Trophoblast cell (in vitro differentiated cells and primary cell): ENCODE measurements at regions not wholly inside any gene's neighbourhood (a gene's known extent, or its start where the extent isn't known, plus 50 kb on each side); places are given as distances from the start of the nearest gene placed in this dataset.

Experiments
- DNase-seq, 2 donors: peaks; one replicate each; pipeline ENCODE4 v3.0.0-alpha.2; 2016
- H2AFZ ChIP-seq: 2 replicates; pipeline ENCODE4 v1.6.1; 2013; ENCODE audit warnings: low read length, moderate library complexity, mild to moderate bottlenecking; ENCODE audit not compliant: insufficient read depth, poor library complexity
- H2AK5ac ChIP-seq: 2 replicates; pipeline ENCODE4 v1.6.1; 2013; ENCODE audit warnings: mild to moderate bottlenecking, low read length
- H2BK120ac ChIP-seq: 2 replicates; pipeline ENCODE4 v1.6.1; 2013; ENCODE audit warnings: low read length, mild to moderate bottlenecking, moderate library complexity; ENCODE audit not compliant: insufficient read depth, poor library complexity
- H2BK12ac ChIP-seq: 2 replicates; pipeline ENCODE4 v1.6.1; 2013; ENCODE audit warnings: mild to moderate bottlenecking, low read length, moderate library complexity
- H2BK5ac ChIP-seq: 2 replicates; pipeline ENCODE4 v1.6.1; 2013; ENCODE audit warnings: low read length, low read depth, moderate library complexity, mild to moderate bottlenecking; ENCODE audit not compliant: poor library complexity
- H3K14ac ChIP-seq: 2 replicates; pipeline ENCODE4 v1.6.1; 2013; ENCODE audit warnings: mild to moderate bottlenecking, low read length
- H3K18ac ChIP-seq: 2 replicates; pipeline ENCODE4 v1.6.1; 2013; ENCODE audit warnings: mild to moderate bottlenecking, low read length
- H3K23ac ChIP-seq: 2 replicates; pipeline ENCODE4 v1.6.1; 2013; ENCODE audit warnings: low read length
- H3K27ac ChIP-seq: 2 replicates; pipeline ENCODE4 v1.5.1; 2013; ENCODE audit warnings: low read depth, mild to moderate bottlenecking, inconsistent platforms, low read length, moderate library complexity
- H3K27me3 ChIP-seq: 2 replicates; pipeline ENCODE4 v1.6.1; 2013; ENCODE audit warnings: inconsistent platforms, mild to moderate bottlenecking, low read length, moderate library complexity; ENCODE audit not compliant: insufficient read depth
- H3K36me3 ChIP-seq, 2 experiments: 1 replicate in 1 of 2; 2 replicates in 1 of 2; pipeline ENCODE4 v1.6.1; 2013; ENCODE audit warnings: low read length in 2 of 2, mild to moderate bottlenecking in 2 of 2, moderate library complexity in 1 of 2; ENCODE audit not compliant: insufficient read depth in 2 of 2, control insufficient read depth in 1 of 2
- H3K4ac ChIP-seq: 2 replicates; pipeline ENCODE4 v1.6.1; 2013; ENCODE audit warnings: low read depth, mild to moderate bottlenecking, low read length, moderate library complexity
- H3K4me1 ChIP-seq, 2 experiments: 1 replicate in 1 of 2; 2 replicates in 1 of 2; pipeline ENCODE4 v1.6.1; 2013; ENCODE audit warnings: low read length in 2 of 2, mild to moderate bottlenecking in 2 of 2, moderate library complexity in 1 of 2; ENCODE audit not compliant: insufficient read depth in 2 of 2, control insufficient read depth in 1 of 2
- H3K4me2 ChIP-seq: 2 replicates; pipeline ENCODE4 v1.6.1; 2013; ENCODE audit warnings: inconsistent platforms, mild to moderate bottlenecking, low read length, moderate library complexity
- H3K4me3 ChIP-seq: 2 replicates; pipeline ENCODE4 v1.5.1; 2013; ENCODE audit warnings: mild to moderate bottlenecking, low read depth, low read length, inconsistent platforms
- H3K79me1 ChIP-seq: one replicate; pipeline ENCODE4 v1.6.1; 2013; ENCODE audit warnings: low read length
- H3K79me2 ChIP-seq: 2 replicates; pipeline ENCODE4 v1.6.1; 2013; ENCODE audit warnings: low read length, mild to moderate bottlenecking; ENCODE audit not compliant: control insufficient read depth, insufficient read depth, poor library complexity
- H3K9ac ChIP-seq: 2 replicates; pipeline ENCODE4 v1.6.1; 2013; ENCODE audit warnings: mild to moderate bottlenecking, low read length
- H3K9me3 ChIP-seq: 2 replicates; pipeline ENCODE4 v1.6.1; 2013; ENCODE audit warnings: low read depth, mild to moderate bottlenecking, control low read depth, inconsistent platforms, low read length; ENCODE audit not compliant: insufficient read depth
- H4K12ac ChIP-seq: 2 replicates; pipeline ENCODE4 v1.6.1; 2013; ENCODE audit warnings: low read depth, mild to moderate bottlenecking, low read length, moderate library complexity
- H4K8ac ChIP-seq: 2 replicates; pipeline ENCODE4 v1.6.1; 2013; ENCODE audit warnings: low read depth, mild to moderate bottlenecking, low read length, moderate library complexity
- H4K91ac ChIP-seq: one replicate; pipeline ENCODE4 v1.6.1; 2013; ENCODE audit warnings: low read depth, mild to moderate bottlenecking, low read length, moderate library complexity
- WGBS: extraction: QIAGEN DNeasy Blood & Tissue Kit; methylation state at CpG from one replicate; pipeline ENCODE4 v1.1.7; 2013; ENCODE audit warnings: missing lambda C conversion rate; ENCODE audit not compliant: insufficient read length, insufficient coverage; ENCODE audit errors: extremely low coverage; 5-methylcytosine and 5-hydroxymethylcytosine counted together

DNA sequence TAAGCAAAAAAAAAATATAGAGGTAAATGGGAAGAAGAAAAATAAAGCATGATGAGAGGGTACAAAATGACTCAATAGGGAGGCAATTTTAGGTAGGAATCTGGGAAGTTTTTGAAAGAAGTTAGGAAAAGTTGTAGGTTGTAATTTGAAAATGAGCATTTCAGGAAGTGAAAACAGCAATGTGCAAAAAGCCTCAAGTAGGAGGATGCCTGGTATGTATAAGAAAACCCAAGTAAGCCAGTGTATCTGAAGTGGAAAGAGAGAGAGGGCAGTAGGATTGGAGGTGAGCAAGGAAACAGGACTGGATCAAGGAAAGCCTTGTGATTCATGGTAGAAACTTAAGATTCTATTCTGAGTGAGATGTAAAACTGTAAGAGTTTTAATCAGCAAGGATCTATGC, 121.6 kb upstream of the SPRY2 start:
- no peak overlapping the region for H4K91ac ChIP-seq
- DNase-seq, result no peak

GRCh38 chr13:80462037-80462436, 121.1 kb upstream of the SPRY2 start:
- no peaks in the 10 kb centered on the region for H3K79me1 ChIP-seq
- H3K18ac ChIP-seq, result no peak overlapping the region
- no peak overlapping the region for H3K23ac ChIP-seq
- H4K8ac ChIP-seq, result no peak overlapping the region
- no peak overlapping the region for H4K12ac ChIP-seq
- H3K27ac ChIP-seq, result no peak overlapping the region
- no peaks in the 10 kb centered on the region for H3K27me3 ChIP-seq
- H3K4ac ChIP-seq, result no peak overlapping the region
- no peak overlapping the region for H3K14ac ChIP-seq
- no peak overlapping the region for H2AK5ac ChIP-seq
- H3K9me3 ChIP-seq, result no peaks in the 10 kb centered on the region
- no peak overlapping the region for H3K4me2 ChIP-seq
- no peaks in the 10 kb centered on the region for H3K36me3 ChIP-seq
- H3K79me2 ChIP-seq, result no peaks in the 10 kb centered on the region
- no peak overlapping the region for H2BK12ac ChIP-seq
- H3K4me3 ChIP-seq, result no peak overlapping the region
- no peak overlapping the region for H2BK5ac ChIP-seq
- H3K4me1 ChIP-seq, result no peaks in the 10 kb centered on the region
- DNase-seq, result no peak
- H3K9ac ChIP-seq, result no peak overlapping the region
- WGBS, result no CpG with 5 or more reads among the region's 1 CpG
- H2AFZ ChIP-seq, result no peak overlapping the region
- H2BK120ac ChIP-seq, result no peak overlapping the region
- H4K91ac ChIP-seq, result no peak overlapping the region

More for the DNA sequence above, 121.6 kb upstream of the SPRY2 start:
- Histone ChIP-seq H2BK5ac (no peak overlapping the region), H2BK120ac (no peak overlapping the region), H3K27me3 (no peaks in the 10 kb centered on the region), H4K12ac (no peak overlapping the region), H2BK12ac (no peak overlapping the region), H3K18ac (no peak overlapping the region), H3K4me3 (no peak overlapping the region), H2AFZ (no peak overlapping the region), H3K14ac (no peak overlapping the region), H3K23ac (no peak overlapping the region), H4K8ac (no peak overlapping the region), H3K9ac (no peak overlapping the region), H3K4me1 (no peaks in the 10 kb centered on the region), H3K4me2 (no peak overlapping the region), H3K79me2 (no peaks in the 10 kb centered on the region), H3K79me1 (no peaks in the 10 kb centered on the region), H3K9me3 (no peaks in the 10 kb centered on the region), H3K36me3 (no peaks in the 10 kb centered on the region), H2AK5ac (no peak overlapping the region), H3K27ac (no peak overlapping the region), H3K4ac (no peak overlapping the region)

GRCh38 chr13:80458543-80458942, 117.6 kb upstream of the SPRY2 start:
- no CpG with 5 or more reads among the region's 2 CpGs for WGBS
- H3K23ac ChIP-seq, result no peak overlapping the region

GRCh38 chr13:80454245-80454644, 113.3 kb upstream of the SPRY2 start:
- H3K18ac ChIP-seq, result no peak overlapping the region
- H4K91ac ChIP-seq, result no peak overlapping the region
- no peak overlapping the region for H2BK5ac ChIP-seq
- no peak overlapping the region for H2AFZ ChIP-seq
- H2AK5ac ChIP-seq, result no peak overlapping the region
- no peak overlapping the region for H4K8ac ChIP-seq
- no peak overlapping the region for H4K12ac ChIP-seq
- H2BK12ac ChIP-seq, result no peak overlapping the region
- H3K4me3 ChIP-seq, result no peak overlapping the region
- H3K4ac ChIP-seq, result no peak overlapping the region
- H3K4me2 ChIP-seq, result no peak overlapping the region
- H3K27me3 ChIP-seq, result no peaks in the 10 kb centered on the region
- H3K79me2 ChIP-seq, result no peaks in the 10 kb centered on the region
- no peak overlapping the region for H2BK120ac ChIP-seq
- no peaks in the 10 kb centered on the region for H3K36me3 ChIP-seq
- no CpG with 5 or more reads among the region's 1 CpG for WGBS
- H3K4me1 ChIP-seq, result no peaks in the 10 kb centered on the region
- H3K9me3 ChIP-seq, result peaks cover 1% of the 10 kb centered on the region
- H3K27ac ChIP-seq, result no peak overlapping the region
- no peak overlapping the region for H3K23ac ChIP-seq
- no peaks in the 10 kb centered on the region for H3K79me1 ChIP-seq
- DNase-seq, result peak in 1 of 2 donors; percentile 13
- no peak overlapping the region for H3K14ac ChIP-seq
- H3K9ac ChIP-seq, result no peak overlapping the region

More at GRCh38 chr13:80458543-80458942, 117.6 kb upstream of the SPRY2 start:
- DNase-seq, result no peak
- Histone ChIP-seq H2AK5ac (no peak overlapping the region), H2BK12ac (no peak overlapping the region), H3K36me3 (no peaks in the 10 kb centered on the region), H4K12ac (no peak overlapping the region), H3K14ac (no peak overlapping the region), H3K4me3 (no peak overlapping the region), H3K27me3 (no peaks in the 10 kb centered on the region), H4K91ac (no peak overlapping the region), H3K4me2 (no peak overlapping the region), H3K4me1 (no peaks in the 10 kb centered on the region), H3K9ac (no peak overlapping the region), H3K27ac (no peak overlapping the region), H3K4ac (no peak overlapping the region), H2AFZ (no peak overlapping the region), H4K8ac (no peak overlapping the region), H2BK120ac (no peak overlapping the region), H3K79me2 (no peaks in the 10 kb centered on the region), H3K79me1 (no peaks in the 10 kb centered on the region), H3K9me3 (no peaks in the 10 kb centered on the region), H3K18ac (no peak overlapping the region), H2BK5ac (no peak overlapping the region)
